Esophagus muscularis mucosa (tissue), 3 donors: ENCODE measurements at regions not wholly inside any gene's neighbourhood (a gene's known extent, or its start where the extent isn't known, plus 50 kb on each side); places are given as distances from the start of the nearest gene placed in this dataset.

Source experiments
- POLR2A ChIP-seq: fragments of 450-650 bp; IDR thresholded peaks from one replicate; pipeline ENCODE4 v1.6.1; 2017; ENCODE audit warnings: antibody characterized with exemption, moderate library complexity, mild to moderate bottlenecking, low read depth
- POLR2AphosphoS5 ChIP-seq, 2 donors: sonication (generic); formaldehyde crosslinking; IDR thresholded peaks; one replicate each; pipeline ENCODE4 v1.6.1; 2017; ENCODE audit warnings: antibody characterized with exemption in 2 of 2
- TF ChIP-seq, protein P1 (sequence below), 3 experiments: fragments of 200-600 bp in 2 of 3; fragments of 450-650 bp in 1 of 3; sonication (generic) in 2 of 3; IDR thresholded peaks; one replicate each; pipeline ENCODE4 v1.5.1; 2017 to 2019; ENCODE audit warnings: antibody characterized with exemption in 3 of 3, mild to moderate bottlenecking in 2 of 3, moderate library complexity in 1 of 3

DNA sequence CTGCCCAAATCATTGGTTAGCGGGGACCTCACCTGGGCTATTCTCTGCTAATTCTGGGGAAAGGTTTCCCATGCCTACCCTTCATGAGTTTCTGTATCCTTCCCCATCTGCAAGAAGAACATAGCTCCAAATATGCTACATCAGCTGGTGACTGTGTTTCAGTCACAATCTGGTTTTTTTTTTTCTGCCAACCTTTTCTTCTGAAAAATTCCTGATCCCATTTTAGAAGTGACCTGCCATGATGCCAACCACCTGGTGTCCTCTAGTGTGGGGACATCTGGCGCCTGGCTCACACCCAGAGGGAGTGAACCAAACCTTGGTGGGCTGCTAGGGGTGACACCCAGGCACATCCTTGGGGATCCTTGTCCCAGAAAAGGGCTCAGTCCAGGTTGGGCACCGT is 76.1 kb downstream of the CHRD start:
- no peak for TF ChIP-seq POLR2A
- no peak for TF ChIP-seq POLR2AphosphoS5 (IDR thresholded peaks at IDR 0.05)
- TF ChIP-seq, protein P1, sequence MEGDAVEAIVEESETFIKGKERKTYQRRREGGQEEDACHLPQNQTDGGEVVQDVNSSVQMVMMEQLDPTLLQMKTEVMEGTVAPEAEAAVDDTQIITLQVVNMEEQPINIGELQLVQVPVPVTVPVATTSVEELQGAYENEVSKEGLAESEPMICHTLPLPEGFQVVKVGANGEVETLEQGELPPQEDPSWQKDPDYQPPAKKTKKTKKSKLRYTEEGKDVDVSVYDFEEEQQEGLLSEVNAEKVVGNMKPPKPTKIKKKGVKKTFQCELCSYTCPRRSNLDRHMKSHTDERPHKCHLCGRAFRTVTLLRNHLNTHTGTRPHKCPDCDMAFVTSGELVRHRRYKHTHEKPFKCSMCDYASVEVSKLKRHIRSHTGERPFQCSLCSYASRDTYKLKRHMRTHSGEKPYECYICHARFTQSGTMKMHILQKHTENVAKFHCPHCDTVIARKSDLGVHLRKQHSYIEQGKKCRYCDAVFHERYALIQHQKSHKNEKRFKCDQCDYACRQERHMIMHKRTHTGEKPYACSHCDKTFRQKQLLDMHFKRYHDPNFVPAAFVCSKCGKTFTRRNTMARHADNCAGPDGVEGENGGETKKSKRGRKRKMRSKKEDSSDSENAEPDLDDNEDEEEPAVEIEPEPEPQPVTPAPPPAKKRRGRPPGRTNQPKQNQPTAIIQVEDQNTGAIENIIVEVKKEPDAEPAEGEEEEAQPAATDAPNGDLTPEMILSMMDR (IDR thresholded peaks at IDR 0.05) = no peak
